SK-N-SH treated with all-trans-retinoic acid at 6 μM for 48 hours (cell line): ENCODE measurements at regions not wholly inside any gene's neighbourhood (a gene's known extent, or its start where the extent isn't known, plus 50 kb on each side); places are given as distances from the start of the nearest gene placed in this dataset.

Source experiments
- ATAC-seq: fragments of 200-7000 bp; cut with Tn5 transposase; 3 replicates; pipeline ENCODE4 v1.9.1; 2020; ENCODE audit warnings: mild to moderate bottlenecking, moderate library complexity
- ARNTL ChIP-seq: fragments of 450-650 bp; formaldehyde crosslinking; IDR thresholded peaks from 2 replicates; pipeline ENCODE4 v1.5.0; 2020; ENCODE audit warnings: low read depth, mild to moderate bottlenecking, moderate library complexity, borderline replicate concordance
- CSDC2 ChIP-seq: fragments of 250-450 bp; sonication (Bioruptor Pico); IDR thresholded peaks from 2 replicates; pipeline ENCODE4 v1.5.0; 2020; ENCODE audit warnings: mild to moderate bottlenecking, moderate library complexity
- ESRRG ChIP-seq: fragments of 250-450 bp; sonication (Bioruptor Pico); IDR thresholded peaks from 2 replicates; pipeline ENCODE4 v1.6.1; 2021; ENCODE audit warnings: mild to moderate bottlenecking
- GLIS3 ChIP-seq: fragments of 250-450 bp; sonication (Bioruptor Pico); IDR thresholded peaks from 2 replicates; pipeline ENCODE4 v1.5.0; 2020; ENCODE audit warnings: mild to moderate bottlenecking, moderate library complexity
- ISL1 ChIP-seq: fragments of 250-450 bp; sonication (Bioruptor Pico); IDR thresholded peaks from 2 replicates; pipeline ENCODE4 v2.1.2; 2022; ENCODE audit warnings: mild to moderate bottlenecking, moderate library complexity
- OSR1 ChIP-seq: fragments of 250-450 bp; sonication (Bioruptor Pico); IDR thresholded peaks from 2 replicates; pipeline ENCODE4 v1.8.0; 2022; ENCODE audit warnings: moderate library complexity, mild to moderate bottlenecking, inconsistent platforms
- RARB ChIP-seq: fragments of 250-450 bp; sonication (Bioruptor Pico); IDR thresholded peaks from 2 replicates; pipeline ENCODE4 v1.8.0; 2021; ENCODE audit warnings: mild to moderate bottlenecking, moderate library complexity
- SNAI2 ChIP-seq: fragments of 250-450 bp; sonication (Bioruptor Pico); IDR thresholded peaks from 2 replicates; pipeline ENCODE4 v1.5.0; 2020; ENCODE audit warnings: mild to moderate bottlenecking, moderate library complexity
- TCF4 ChIP-seq: fragments of 250-450 bp; sonication (Bioruptor Pico); IDR thresholded peaks from 2 replicates; pipeline ENCODE4 v1.8.0; 2021; ENCODE audit warnings: mild to moderate bottlenecking, moderate library complexity, borderline replicate concordance
- TOX ChIP-seq: fragments of 250-450 bp; sonication (Bioruptor Pico); IDR thresholded peaks from 2 replicates; pipeline ENCODE4 v1.8.0; 2021; ENCODE audit warnings: mild to moderate bottlenecking, moderate library complexity, borderline replicate concordance
- ZC3H10 ChIP-seq: fragments of 250-450 bp; sonication (Bioruptor Pico); IDR thresholded peaks from 2 replicates; pipeline ENCODE4 v1.5.1; 2021; ENCODE audit warnings: mild to moderate bottlenecking, moderate library complexity
- ZFP30 ChIP-seq: fragments of 450-650 bp; formaldehyde crosslinking; IDR thresholded peaks from 2 replicates; pipeline ENCODE4 v1.5.0; 2022; ENCODE audit warnings: mild to moderate bottlenecking, moderate library complexity
- ZNF565 ChIP-seq: fragments of 450-650 bp; formaldehyde crosslinking; conservative IDR thresholded peaks from 2 replicates; pipeline ENCODE4 v1.5.0; 2020; ENCODE audit warnings: low read depth, mild to moderate bottlenecking, moderate library complexity
- ZNF70 ChIP-seq: fragments of 450-650 bp; formaldehyde crosslinking; IDR thresholded peaks from 2 replicates; pipeline ENCODE4 v1.5.0; 2020; ENCODE audit warnings: mild to moderate bottlenecking, moderate library complexity
- ZNF8 ChIP-seq: fragments of 450-650 bp; formaldehyde crosslinking; IDR thresholded peaks from 2 replicates; pipeline ENCODE4 v1.5.0; 2020; ENCODE audit warnings: mild to moderate bottlenecking, moderate library complexity
- TF ChIP-seq, protein P1 (sequence below): fragments of 250-450 bp; sonication (Bioruptor Pico); IDR thresholded peaks from 2 replicates; pipeline ENCODE4 v1.5.1; 2020; ENCODE audit warnings: low read depth, mild to moderate bottlenecking, moderate library complexity
- TF ChIP-seq, protein P2 (sequence below): fragments of 250-450 bp; sonication (Bioruptor Pico); IDR thresholded peaks from 2 replicates; pipeline ENCODE4 v1.5.1; 2021; ENCODE audit warnings: mild to moderate bottlenecking, moderate library complexity
- TF ChIP-seq, protein P3 (sequence below): fragments of 250-450 bp; sonication (Bioruptor Pico); IDR thresholded peaks from 2 replicates; pipeline ENCODE4 v1.8.0; 2021; ENCODE audit warnings: low read depth, mild to moderate bottlenecking, moderate library complexity, borderline replicate concordance
- TF ChIP-seq, protein P4 (sequence below): fragments of 250-450 bp; sonication (Bioruptor Pico); IDR thresholded peaks from 2 replicates; pipeline ENCODE4 v1.5.0; 2020; ENCODE audit warnings: mild to moderate bottlenecking, moderate library complexity

DNA sequence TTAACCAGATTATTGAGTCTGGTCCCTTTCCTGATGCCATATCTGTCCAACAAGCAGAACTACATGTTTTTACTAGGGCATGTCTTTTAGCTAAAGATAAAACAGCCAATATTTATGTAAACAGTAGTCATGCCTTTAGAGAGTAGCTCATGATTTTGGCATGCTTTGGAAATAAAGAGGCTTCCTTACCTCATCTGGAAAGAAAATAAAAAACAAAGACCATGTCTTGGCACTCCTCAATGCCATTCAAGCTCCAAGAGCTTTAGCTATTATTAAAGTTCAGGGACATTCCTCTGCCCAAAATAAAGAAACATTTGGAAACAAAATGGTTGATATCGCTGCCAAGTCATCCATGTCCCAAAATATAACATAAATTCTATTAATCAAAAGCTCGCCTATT is 202.4 kb downstream of the URB2 start:
- no peak for ATAC-seq

DNA sequence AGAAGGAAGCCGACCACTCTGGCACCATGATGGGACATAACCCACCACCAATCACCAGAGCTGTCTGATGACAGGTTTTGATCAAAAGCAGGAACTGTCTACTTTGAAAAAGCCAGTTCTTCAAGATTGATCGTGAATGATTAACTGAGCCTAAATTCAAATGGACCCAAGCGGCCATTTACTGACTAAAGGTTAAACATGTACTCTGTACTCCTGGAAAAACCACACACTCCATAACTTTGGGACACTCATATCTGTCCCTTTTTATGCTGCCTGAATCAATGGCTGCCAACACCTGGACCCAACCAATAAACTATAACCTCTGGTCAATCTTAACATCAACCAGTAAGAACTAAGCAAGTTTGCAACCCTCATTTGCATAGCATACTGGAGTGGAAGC is 206.6 kb downstream of the URB2 start:
- TF ChIP-seq GLIS3 (CRISPR knock-in tag), result no peak
- no peak for TF ChIP-seq CSDC2
- TF ChIP-seq, protein P1, sequence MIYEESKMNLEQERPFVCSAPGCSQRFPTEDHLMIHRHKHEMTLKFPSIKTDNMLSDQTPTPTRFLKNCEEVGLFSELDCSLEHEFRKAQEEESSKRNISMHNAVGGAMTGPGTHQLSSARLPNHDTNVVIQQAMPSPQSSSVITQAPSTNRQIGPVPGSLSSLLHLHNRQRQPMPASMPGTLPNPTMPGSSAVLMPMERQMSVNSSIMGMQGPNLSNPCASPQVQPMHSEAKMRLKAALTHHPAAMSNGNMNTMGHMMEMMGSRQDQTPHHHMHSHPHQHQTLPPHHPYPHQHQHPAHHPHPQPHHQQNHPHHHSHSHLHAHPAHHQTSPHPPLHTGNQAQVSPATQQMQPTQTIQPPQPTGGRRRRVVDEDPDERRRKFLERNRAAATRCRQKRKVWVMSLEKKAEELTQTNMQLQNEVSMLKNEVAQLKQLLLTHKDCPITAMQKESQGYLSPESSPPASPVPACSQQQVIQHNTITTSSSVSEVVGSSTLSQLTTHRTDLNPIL (CRISPR knock-in tag), result no peak
- TF ChIP-seq OSR1, result no peak
- no peak for TF ChIP-seq ZNF565 (CRISPR knock-in tag)
- TF ChIP-seq ARNTL (CRISPR knock-in tag), result no peak
- no peak for TF ChIP-seq ZNF70 (CRISPR knock-in tag)
- no peak for TF ChIP-seq RARB (CRISPR knock-in tag)
- no peak for TF ChIP-seq ESRRG (CRISPR knock-in tag)
- TF ChIP-seq ZFP30 (CRISPR knock-in tag), result no peak
- no peak for TF ChIP-seq ZC3H10 (CRISPR knock-in tag)
- TF ChIP-seq TOX, result no peak
- TF ChIP-seq, protein P2, sequence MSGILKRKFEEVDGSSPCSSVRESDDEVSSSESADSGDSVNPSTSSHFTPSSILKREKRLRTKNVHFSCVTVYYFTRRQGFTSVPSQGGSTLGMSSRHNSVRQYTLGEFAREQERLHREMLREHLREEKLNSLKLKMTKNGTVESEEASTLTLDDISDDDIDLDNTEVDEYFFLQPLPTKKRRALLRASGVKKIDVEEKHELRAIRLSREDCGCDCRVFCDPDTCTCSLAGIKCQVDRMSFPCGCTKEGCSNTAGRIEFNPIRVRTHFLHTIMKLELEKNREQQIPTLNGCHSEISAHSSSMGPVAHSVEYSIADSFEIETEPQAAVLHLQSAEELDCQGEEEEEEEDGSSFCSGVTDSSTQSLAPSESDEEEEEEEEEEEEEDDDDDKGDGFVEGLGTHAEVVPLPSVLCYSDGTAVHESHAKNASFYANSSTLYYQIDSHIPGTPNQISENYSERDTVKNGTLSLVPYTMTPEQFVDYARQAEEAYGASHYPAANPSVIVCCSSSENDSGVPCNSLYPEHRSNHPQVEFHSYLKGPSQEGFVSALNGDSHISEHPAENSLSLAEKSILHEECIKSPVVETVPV (CRISPR knock-in tag), result no peak
- TF ChIP-seq ZNF8 (CRISPR knock-in tag), result no peak
- TF ChIP-seq, protein P3, sequence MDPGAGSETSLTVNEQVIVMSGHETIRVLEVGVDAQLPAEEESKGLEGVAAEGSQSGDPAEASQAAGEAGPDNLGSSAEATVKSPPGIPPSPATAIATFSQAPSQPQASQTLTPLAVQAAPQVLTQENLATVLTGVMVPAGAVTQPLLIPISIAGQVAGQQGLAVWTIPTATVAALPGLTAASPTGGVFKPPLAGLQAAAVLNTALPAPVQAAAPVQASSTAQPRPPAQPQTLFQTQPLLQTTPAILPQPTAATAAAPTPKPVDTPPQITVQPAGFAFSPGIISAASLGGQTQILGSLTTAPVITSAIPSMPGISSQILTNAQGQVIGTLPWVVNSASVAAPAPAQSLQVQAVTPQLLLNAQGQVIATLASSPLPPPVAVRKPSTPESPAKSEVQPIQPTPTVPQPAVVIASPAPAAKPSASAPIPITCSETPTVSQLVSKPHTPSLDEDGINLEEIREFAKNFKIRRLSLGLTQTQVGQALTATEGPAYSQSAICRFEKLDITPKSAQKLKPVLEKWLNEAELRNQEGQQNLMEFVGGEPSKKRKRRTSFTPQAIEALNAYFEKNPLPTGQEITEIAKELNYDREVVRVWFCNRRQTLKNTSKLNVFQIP (CRISPR knock-in tag), result no peak
- TF ChIP-seq, protein P4, sequence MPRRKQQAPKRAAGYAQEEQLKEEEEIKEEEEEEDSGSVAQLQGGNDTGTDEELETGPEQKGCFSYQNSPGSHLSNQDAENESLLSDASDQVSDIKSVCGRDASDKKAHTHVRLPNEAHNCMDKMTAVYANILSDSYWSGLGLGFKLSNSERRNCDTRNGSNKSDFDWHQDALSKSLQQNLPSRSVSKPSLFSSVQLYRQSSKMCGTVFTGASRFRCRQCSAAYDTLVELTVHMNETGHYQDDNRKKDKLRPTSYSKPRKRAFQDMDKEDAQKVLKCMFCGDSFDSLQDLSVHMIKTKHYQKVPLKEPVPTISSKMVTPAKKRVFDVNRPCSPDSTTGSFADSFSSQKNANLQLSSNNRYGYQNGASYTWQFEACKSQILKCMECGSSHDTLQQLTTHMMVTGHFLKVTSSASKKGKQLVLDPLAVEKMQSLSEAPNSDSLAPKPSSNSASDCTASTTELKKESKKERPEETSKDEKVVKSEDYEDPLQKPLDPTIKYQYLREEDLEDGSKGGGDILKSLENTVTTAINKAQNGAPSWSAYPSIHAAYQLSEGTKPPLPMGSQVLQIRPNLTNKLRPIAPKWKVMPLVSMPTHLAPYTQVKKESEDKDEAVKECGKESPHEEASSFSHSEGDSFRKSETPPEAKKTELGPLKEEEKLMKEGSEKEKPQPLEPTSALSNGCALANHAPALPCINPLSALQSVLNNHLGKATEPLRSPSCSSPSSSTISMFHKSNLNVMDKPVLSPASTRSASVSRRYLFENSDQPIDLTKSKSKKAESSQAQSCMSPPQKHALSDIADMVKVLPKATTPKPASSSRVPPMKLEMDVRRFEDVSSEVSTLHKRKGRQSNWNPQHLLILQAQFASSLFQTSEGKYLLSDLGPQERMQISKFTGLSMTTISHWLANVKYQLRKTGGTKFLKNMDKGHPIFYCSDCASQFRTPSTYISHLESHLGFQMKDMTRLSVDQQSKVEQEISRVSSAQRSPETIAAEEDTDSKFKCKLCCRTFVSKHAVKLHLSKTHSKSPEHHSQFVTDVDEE (CRISPR knock-in tag), result no peak
- TF ChIP-seq ISL1, result no peak
- no peak for ATAC-seq

More for the DNA sequence above, 202.4 kb downstream of the URB2 start:
- no peak for TF ChIP-seq TCF4
- no peak for TF ChIP-seq ZFP30 (CRISPR knock-in tag)
- no peak for TF ChIP-seq GLIS3 (CRISPR knock-in tag)
- TF ChIP-seq, protein P3 (CRISPR knock-in tag), result no peak
- TF ChIP-seq SNAI2 (CRISPR knock-in tag), result no peak
- TF ChIP-seq, protein P4 (CRISPR knock-in tag), result no peak
- TF ChIP-seq, protein P1 (CRISPR knock-in tag), result no peak
- no peak for TF ChIP-seq ZNF8 (CRISPR knock-in tag)
- TF ChIP-seq TOX, result no peak
- TF ChIP-seq, protein P2 (CRISPR knock-in tag), result no peak
